RWPE1 (cell line): ENCODE measurements at regions not wholly inside any gene's neighbourhood (a gene's known extent, or its start where the extent isn't known, plus 50 kb on each side); places are given as distances from the start of the nearest gene placed in this dataset.

Experiments
- CTCF ChIA-PET: fragments of 350-600 bp; sonication (Branson Sonifier 250); formaldehyde crosslinking; extraction: SDS; loops from one replicate; lab custom pipeline; 2021; lab: Yijun Ruan, JAX
- POLR2A ChIA-PET: fragments of 400-600 bp; formaldehyde crosslinking; extraction: SDS; loops from one replicate; lab custom pipeline; 2020; ENCODE audit warnings: antibody characterized with exemption; ENCODE audit not compliant: low non-redundant PET; lab: Yijun Ruan, JAX
- DNase-seq: peaks from one replicate; pipeline ENCODE4 v3.0.0; 2012; ENCODE audit warnings: low spot score
- H3K27ac ChIP-seq: fragments of 450-650 bp; 2 replicates; pipeline ENCODE4 v1.5.1; 2017
- TF ChIP-seq, protein P1 (sequence below): fragments of 450-650 bp; conservative IDR thresholded peaks from 2 replicates; pipeline ENCODE4 v1.5.1; 2017; ENCODE audit warnings: low read depth, mild to moderate bottlenecking

DNA sequence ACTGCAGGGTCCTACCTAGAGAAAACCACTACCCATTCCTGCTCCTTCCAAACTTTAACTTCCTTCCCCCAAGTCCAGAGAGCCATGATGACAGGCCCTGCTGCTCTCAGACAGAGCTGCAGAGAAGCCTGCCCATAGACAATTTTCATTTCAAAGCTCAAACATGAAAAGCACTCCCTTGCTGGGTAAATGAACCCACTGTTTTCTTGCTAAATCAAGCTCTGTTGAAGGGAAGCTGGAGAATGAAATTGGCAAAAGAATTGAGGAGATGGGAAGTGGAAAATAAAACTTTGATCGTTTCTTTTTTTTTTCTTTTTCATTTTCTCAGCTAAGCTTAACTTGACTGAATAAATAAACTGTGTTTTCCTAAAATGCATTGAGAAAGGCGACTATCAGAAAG lies 331.1 kb upstream of the CPEB2 start:
- no peak overlapping the region for H3K27ac ChIP-seq
- TF ChIP-seq, protein P1, sequence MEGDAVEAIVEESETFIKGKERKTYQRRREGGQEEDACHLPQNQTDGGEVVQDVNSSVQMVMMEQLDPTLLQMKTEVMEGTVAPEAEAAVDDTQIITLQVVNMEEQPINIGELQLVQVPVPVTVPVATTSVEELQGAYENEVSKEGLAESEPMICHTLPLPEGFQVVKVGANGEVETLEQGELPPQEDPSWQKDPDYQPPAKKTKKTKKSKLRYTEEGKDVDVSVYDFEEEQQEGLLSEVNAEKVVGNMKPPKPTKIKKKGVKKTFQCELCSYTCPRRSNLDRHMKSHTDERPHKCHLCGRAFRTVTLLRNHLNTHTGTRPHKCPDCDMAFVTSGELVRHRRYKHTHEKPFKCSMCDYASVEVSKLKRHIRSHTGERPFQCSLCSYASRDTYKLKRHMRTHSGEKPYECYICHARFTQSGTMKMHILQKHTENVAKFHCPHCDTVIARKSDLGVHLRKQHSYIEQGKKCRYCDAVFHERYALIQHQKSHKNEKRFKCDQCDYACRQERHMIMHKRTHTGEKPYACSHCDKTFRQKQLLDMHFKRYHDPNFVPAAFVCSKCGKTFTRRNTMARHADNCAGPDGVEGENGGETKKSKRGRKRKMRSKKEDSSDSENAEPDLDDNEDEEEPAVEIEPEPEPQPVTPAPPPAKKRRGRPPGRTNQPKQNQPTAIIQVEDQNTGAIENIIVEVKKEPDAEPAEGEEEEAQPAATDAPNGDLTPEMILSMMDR, result no peak
- ChIA-PET CTCF (no interaction called here), POLR2A (no interaction called here)
- no peak for DNase-seq

GRCh38 chr4:14675279-14675985 lies 326.8 kb upstream of the CPEB2 start:
- DNase-seq, result no peak
- CTCF ChIA-PET, result no interaction called here
- TF ChIP-seq, protein P1, result no peak
- no peak overlapping the region for H3K27ac ChIP-seq
- POLR2A ChIA-PET, result no interaction called here

DNA sequence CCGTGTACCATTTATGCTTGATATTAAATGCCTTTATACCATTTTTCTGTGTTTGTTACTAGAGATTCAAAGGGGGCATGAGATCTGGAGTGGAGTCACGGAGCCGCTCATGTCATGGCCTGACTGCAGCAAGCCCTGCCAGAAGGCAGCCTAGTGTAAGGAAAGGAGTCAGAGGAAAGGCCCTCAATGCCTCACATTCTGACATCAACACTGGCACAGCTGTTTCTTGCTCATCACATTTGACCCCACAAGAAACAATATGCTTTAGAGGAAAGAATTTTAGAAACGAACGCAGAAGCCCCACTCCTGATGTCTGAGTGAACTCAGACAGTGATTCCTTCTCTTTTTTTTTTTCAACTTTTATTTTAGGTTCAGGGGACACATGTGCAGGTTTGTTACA lies 322.4 kb upstream of the CPEB2 start:
- no peak overlapping the region for H3K27ac ChIP-seq
- TF ChIP-seq, protein P1, result no peak
- ChIA-PET POLR2A (no interaction called here), CTCF (no interaction called here)
- no peak for DNase-seq

DNA sequence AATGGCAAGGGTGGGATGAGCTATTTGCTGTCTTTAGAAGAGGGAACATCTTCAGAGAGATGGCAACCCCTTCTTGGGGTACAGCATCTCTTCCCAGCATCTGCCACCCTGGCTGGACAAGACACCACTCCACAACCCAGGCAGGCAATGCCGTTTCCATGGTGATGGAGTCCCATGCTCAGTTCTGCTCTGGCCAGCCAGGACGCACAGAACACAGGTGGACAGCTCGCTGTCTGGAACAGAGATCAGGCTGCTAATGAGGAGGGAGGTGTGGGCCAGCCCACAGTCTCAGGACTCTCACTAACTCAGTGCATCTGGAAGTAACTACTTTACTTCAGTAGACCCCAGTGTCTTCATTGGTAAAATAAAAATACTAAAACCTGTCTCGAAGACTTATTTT lies 321.0 kb upstream of the CPEB2 start:
- TF ChIP-seq, protein P1, result no peak
- CTCF ChIA-PET, result no interaction called here
- no peak overlapping the region for H3K27ac ChIP-seq
- no peak for DNase-seq
- POLR2A ChIA-PET, result no interaction called here

DNA sequence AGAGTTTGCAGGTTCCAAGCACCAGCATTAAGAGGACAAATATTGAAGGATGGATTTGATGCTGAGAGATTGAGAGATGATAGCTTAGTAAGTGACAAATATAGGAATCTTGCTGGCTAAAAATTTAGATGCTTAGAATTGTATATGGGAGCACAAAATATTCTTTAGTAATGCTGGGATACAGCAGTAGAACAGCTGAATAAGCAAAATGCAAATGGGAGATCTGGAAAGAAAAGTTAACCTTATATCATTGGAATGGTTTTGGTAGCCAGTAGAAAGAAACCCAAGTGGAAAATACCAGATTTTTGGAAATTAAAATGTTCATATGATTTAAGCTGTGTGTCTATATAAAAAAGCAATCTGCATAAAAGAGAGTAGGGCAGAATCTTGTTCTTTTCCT lies 308.6 kb upstream of the CPEB2 start:
- ChIA-PET CTCF (no interaction called here), POLR2A (no interaction called here)
- H3K27ac ChIP-seq, result no peak overlapping the region
- TF ChIP-seq, protein P1, result no peak
- no peak for DNase-seq

DNA sequence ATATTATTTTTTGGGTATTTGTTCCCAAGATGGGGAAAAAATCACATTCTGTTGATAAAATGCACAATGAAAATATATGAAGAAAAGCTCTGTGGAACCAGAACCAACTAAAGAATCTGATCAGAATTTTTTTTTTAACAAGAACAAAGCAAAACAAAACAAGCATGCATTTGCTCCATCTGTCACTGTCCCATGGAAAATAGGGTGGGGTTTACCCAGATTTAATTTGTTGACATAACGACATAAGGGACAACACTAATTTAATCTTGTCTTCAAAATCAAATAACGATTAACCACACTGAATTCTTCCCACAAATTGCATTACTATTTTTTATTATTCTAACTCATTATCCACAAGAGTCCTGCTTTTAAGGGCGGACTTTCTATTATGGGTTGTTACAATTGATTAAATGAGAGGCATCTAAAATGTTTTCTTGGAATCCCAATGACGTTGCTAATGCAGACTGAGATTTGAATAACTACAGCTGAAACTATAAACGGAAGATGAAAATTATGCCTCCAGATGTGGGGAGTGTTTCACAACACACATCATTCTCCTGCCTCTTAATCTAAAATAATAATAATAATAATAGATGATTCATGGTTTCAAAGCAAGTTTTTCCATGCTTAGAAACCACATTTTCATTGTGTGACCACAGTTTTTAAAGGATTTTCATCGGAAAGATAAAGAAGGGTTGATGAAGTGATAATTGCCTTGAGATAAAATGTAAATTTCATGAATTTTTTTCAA lies 307.0 kb upstream of the CPEB2 start:
- no peak for DNase-seq
- POLR2A ChIA-PET, result no interaction called here
- CTCF ChIA-PET, result no interaction called here
- TF ChIP-seq, protein P1, result no peak
- no peak overlapping the region for H3K27ac ChIP-seq
